ENCODE measurements at regions not wholly inside any gene's neighbourhood (a gene's known extent, or its start where the extent isn't known, plus 50 kb on each side); places are given as distances from the start of the nearest gene placed in this dataset.

- TF ChIP-seq POLR2A (IDR thresholded peaks at IDR 0.05; ENCODE audit: borderline replicate concordance, extremely low read depth, insufficient read depth, insufficient read length), result no peak
- no peak for TF ChIP-seq EZH2 (IDR thresholded peaks at IDR 0.05)
- no peak for TF ChIP-seq JUND (IDR thresholded peaks at IDR 0.05)
- TF ChIP-seq, protein P1, sequence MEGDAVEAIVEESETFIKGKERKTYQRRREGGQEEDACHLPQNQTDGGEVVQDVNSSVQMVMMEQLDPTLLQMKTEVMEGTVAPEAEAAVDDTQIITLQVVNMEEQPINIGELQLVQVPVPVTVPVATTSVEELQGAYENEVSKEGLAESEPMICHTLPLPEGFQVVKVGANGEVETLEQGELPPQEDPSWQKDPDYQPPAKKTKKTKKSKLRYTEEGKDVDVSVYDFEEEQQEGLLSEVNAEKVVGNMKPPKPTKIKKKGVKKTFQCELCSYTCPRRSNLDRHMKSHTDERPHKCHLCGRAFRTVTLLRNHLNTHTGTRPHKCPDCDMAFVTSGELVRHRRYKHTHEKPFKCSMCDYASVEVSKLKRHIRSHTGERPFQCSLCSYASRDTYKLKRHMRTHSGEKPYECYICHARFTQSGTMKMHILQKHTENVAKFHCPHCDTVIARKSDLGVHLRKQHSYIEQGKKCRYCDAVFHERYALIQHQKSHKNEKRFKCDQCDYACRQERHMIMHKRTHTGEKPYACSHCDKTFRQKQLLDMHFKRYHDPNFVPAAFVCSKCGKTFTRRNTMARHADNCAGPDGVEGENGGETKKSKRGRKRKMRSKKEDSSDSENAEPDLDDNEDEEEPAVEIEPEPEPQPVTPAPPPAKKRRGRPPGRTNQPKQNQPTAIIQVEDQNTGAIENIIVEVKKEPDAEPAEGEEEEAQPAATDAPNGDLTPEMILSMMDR (IDR thresholded peaks at IDR 0.05 in 2 of 3, conservative IDR thresholded peaks at IDR 0.05 in 1 of 3; ENCODE audit: borderline replicate concordance in 1 of 3, insufficient read depth in 1 of 3, low read depth in 2 of 3, low read length in 2 of 3), result no peak
- no peak for TF ChIP-seq YY1 (IDR thresholded peaks at IDR 0.05; ENCODE audit: extremely low read depth, insufficient replicate concordance, low read depth, low read length)
Observed at GRCh38 chr3:150072576-150072975, 101.9 kb upstream of the PFN2 start.

All from HCT116 (cell line).